ENCODE measurements at regions not wholly inside any gene's neighbourhood (a gene's known extent, or its start where the extent isn't known, plus 50 kb on each side); places are given as distances from the start of the nearest gene placed in this dataset.

DNA sequence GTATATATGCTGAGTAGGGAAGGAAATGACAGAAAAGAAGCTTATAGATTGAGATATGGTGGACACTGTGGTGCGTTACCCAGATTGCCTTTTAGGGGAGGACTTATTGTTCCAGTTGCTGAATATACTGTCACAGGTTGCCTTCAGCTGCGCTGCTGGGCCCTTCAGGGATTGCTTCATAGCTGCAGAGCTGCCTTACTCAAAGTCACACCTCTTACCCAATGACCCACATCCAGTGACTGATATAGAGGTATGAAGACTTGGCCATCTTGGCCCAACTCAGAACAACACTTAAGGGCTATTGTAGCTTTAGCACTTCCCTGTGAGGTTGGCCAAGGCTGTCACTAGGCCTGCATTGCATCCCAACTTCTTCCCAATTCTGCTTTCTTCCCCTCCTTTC lies 63.4 kb upstream of the TMEM164 start:
- TF ChIP-seq, protein P1, sequence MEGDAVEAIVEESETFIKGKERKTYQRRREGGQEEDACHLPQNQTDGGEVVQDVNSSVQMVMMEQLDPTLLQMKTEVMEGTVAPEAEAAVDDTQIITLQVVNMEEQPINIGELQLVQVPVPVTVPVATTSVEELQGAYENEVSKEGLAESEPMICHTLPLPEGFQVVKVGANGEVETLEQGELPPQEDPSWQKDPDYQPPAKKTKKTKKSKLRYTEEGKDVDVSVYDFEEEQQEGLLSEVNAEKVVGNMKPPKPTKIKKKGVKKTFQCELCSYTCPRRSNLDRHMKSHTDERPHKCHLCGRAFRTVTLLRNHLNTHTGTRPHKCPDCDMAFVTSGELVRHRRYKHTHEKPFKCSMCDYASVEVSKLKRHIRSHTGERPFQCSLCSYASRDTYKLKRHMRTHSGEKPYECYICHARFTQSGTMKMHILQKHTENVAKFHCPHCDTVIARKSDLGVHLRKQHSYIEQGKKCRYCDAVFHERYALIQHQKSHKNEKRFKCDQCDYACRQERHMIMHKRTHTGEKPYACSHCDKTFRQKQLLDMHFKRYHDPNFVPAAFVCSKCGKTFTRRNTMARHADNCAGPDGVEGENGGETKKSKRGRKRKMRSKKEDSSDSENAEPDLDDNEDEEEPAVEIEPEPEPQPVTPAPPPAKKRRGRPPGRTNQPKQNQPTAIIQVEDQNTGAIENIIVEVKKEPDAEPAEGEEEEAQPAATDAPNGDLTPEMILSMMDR (IDR thresholded peaks at IDR 0.05), result no peak
- no peak for TF ChIP-seq EP300 (IDR thresholded peaks at IDR 0.05)
- TF ChIP-seq POLR2A (IDR thresholded peaks at IDR 0.05), result no peak

Measured in ovary (tissue), 3 donors.